ENCODE measurements at regions not wholly inside any gene's neighbourhood (a gene's known extent, or its start where the extent isn't known, plus 50 kb on each side); places are given as distances from the start of the nearest gene placed in this dataset.

- Histone ChIP-seq H3K27ac (no peak overlapping the region), H3K36me3 (no peaks in the 10 kb centered on the region), H3K27me3 (no peaks in the 10 kb centered on the region), H3K4me1 (no peaks in the 10 kb centered on the region), H3K4me3 (no peak overlapping the region), H3K9me3 (peaks cover 0 to 13% (median 0%) of the 10 kb centered on the region in 12 donors)
- intact Hi-C loops (cut with DNase I): no loop called here
- no peak for ATAC-seq
- DNase-seq: no peak
- TF ChIP-seq CTCF (IDR thresholded peaks at IDR 0.05) (no peak), POLR2A (IDR thresholded peaks at IDR 0.05) (no peak)
Measured at GRCh38 chr18:30727849-30728248, 314.7 kb downstream of the DSC3 start.

- no peaks in the 10 kb centered on the region for H3K36me3 ChIP-seq
- H3K4me3 ChIP-seq: no peak overlapping the region
- no peak for ATAC-seq
- H3K27ac ChIP-seq: no peak overlapping the region
- H3K4me1 ChIP-seq: no peaks in the 10 kb centered on the region
- WGBS, 4 donors: 62 to 84% (median 76%) methylated on average over 2 of the region's 2 CpGs
- intact Hi-C loops (cut with DNase I): no loop called here
- H3K27me3 ChIP-seq: no peaks in the 10 kb centered on the region
- no peaks in the 10 kb centered on the region for H3K9me3 ChIP-seq
- TF ChIP-seq POLR2A (IDR thresholded peaks at IDR 0.05): no peak
- TF ChIP-seq CTCF (IDR thresholded peaks at IDR 0.05): no peak
- no peak for DNase-seq
Measured at GRCh38 chr18:30713299-30713698, 329.2 kb downstream of the DSC3 start.

GRCh38 chr18:30712383-30712782, 330.2 kb downstream of the DSC3 start:
- TF ChIP-seq POLR2A (IDR thresholded peaks at IDR 0.05) (no peak), CTCF (IDR thresholded peaks at IDR 0.05) (no peak)
- DNase-seq: no peak
- Histone ChIP-seq H3K4me3 (no peak overlapping the region), H3K9me3 (no peaks in the 10 kb centered on the region), H3K27ac (no peak overlapping the region), H3K4me1 (no peaks in the 10 kb centered on the region), H3K27me3 (no peaks in the 10 kb centered on the region), H3K36me3 (no peaks in the 10 kb centered on the region)
- intact Hi-C loops (cut with DNase I): no loop called here
- ATAC-seq: no peak
- 59 to 65% (median 59%) methylated on average over 3 of the region's 3 CpGs for WGBS, 4 donors

GRCh38 chr18:30709595-30709994, 332.9 kb downstream of the DSC3 start:
- no peak overlapping the region for H3K27ac ChIP-seq
- no peaks in the 10 kb centered on the region for H3K4me1 ChIP-seq
- no peak for TF ChIP-seq CTCF (IDR thresholded peaks at IDR 0.05)
- ATAC-seq (peak in 3 of 4 donors; percentile 60 to 75 (median 72)), DNase-seq (peak in 1 of 5 donors; percentile 22)
- no peak overlapping the region for H3K4me3 ChIP-seq
- no peaks in the 10 kb centered on the region for H3K27me3 ChIP-seq
- no peaks in the 10 kb centered on the region for H3K9me3 ChIP-seq
- 5 to 22% (median 16%) methylated on average over 1 of the region's 1 CpG for WGBS, 4 donors
- H3K36me3 ChIP-seq: no peaks in the 10 kb centered on the region
- intact Hi-C loops (cut with DNase I): no loop called here

Data from heart left ventricle (tissue), 16 donors.